NOMO-1 treated with DMSO at 0.1 percent for 48 hours (cell line): ENCODE measurements at regions not wholly inside any gene's neighbourhood (a gene's known extent, or its start where the extent isn't known, plus 50 kb on each side); places are given as distances from the start of the nearest gene placed in this dataset.
A peak's percentile ranks its signal among the peaks of the same experiment; 100 is the strongest.

Source experiments
- DNase-seq: peaks from one replicate; lab custom pipeline; 2025; ENCODE audit not compliant: unreplicated experiment; lab: John Stamatoyannopoulos, UW

DNA sequence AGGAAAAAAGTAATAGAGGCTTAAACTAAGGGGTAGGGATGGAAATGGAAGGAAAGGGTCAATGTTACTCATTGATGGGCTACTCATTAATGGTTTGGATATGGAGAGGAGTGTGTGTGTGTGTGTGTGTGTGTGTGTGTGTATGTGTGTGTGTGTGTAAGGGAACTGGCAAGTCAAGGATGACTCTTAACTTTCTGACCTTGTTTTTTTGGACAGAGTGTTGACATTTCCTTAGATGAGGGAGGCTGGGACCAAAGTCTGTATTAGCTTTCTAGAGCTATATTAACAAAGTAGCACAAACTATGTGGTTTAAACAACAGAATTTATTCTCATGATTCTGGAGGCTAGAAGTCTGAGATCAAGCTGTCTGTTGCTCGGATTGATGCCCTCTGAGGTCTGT is 202.7 kb downstream of the GBA3 start:
- DNase-seq: no peak

- no peak for DNase-seq
These were observed 191.4 kb downstream of the GBA3 start for GRCh38 chr4:22884157-22884556.

- no peak for DNase-seq
These were observed 188.7 kb downstream of the GBA3 start for GRCh38 chr4:22881411-22881810.

DNA sequence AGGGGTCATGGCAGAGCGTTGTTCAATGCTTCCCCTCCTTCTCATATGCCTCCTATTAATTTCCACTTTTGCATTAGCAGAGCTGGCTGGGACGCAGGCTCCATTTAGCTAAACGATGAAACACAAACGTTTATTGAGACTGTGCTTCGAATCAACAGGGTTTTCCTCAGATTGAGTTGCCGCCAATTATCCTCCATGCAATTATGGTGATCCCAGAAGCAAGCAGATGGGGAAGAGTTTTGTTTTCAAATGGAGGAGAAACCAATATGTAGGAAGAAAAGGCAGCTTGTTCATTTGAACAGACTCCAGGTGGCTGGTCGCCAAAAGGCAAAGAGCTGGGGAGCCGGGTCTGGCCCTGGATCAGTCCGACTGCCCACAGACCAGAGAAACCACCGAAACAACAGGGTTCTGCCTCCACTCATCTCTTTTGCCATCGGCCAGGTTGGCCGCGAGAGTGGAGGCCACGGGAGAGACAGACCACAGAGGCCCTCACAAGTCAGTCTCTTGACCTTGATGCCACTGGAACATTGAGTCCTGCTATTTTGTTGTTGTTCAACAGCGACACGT is 184.8 kb downstream of the GBA3 start:
- no peak for DNase-seq

GRCh38 chr4:22876270-22876669 is 183.5 kb downstream of the GBA3 start:
- no peak for DNase-seq

GRCh38 chr4:22875587-22876257 is 183.0 kb downstream of the GBA3 start:
- DNase-seq: no peak

- DNase-seq: no peak
These were observed 181.7 kb downstream of the GBA3 start for GRCh38 chr4:22874334-22874912.

GRCh38 chr4:22873899-22874298 is 181.2 kb downstream of the GBA3 start:
- no peak for DNase-seq

DNA sequence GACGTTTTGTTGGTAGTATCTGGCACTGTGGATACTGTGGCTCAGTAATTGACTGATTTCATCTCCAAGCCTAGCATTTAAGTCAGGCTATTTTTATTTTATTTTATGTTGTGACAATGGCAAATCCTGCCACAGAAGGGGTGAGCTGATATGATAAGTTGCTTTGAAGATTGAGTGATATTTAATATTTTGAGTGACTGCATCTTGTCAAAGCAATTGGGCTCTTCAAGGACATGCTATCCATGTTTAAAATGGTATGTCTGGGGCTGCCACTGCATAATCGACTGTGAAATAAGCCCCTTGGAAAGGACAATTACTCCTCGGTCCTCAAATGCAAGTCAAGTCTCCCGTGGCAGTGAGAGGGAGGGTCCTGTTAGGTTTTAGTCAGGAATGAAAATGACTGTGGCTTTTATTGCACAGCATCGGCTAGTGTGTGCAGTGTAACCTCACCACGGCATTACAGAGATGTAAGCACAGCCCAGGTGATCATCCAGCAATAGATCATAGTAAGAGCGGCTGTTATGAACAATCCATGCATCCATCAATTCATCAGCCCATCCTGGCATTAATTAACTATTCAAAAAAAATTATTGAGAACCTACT is 178.2 kb downstream of the GBA3 start:
- DNase-seq: no peak

DNA sequence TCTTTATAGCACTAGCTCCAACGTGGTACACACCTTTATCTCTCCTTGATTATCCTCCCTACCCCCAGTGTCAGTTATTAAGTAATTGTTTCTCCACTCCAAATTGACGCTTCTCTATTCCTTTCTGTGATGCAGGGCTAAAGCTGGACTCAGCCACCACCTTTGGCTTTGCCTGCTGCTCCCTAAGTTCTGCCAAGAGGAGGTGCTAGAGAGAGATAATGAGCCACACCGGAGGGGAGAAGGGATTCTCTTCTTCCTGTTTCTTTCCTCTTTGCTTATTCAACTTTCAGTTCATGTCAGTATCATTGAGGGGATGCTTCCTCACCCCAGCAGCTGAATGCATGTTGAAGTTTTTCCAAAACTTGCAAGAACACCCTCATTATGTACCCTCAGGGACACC is 176.5 kb downstream of the GBA3 start:
- DNase-seq: peak; percentile 45
